ENCODE measurements at regions not wholly inside any gene's neighbourhood (a gene's known extent, or its start where the extent isn't known, plus 50 kb on each side); places are given as distances from the start of the nearest gene placed in this dataset.

GRCh38 chr6:138596591-138596990, 97.3 kb upstream of the NHSL1 start:
- Histone ChIP-seq H3K27ac (no peak overlapping the region), H3K4me3 (no peak overlapping the region)
- no peak for TF ChIP-seq CTCF (IDR thresholded peaks at IDR 0.05)
- DNase-seq (ENCODE audit: low spot score) = no peak

GRCh38 chr6:138597336-138597735, 98.0 kb upstream of the NHSL1 start:
- no peak for TF ChIP-seq CTCF (IDR thresholded peaks at IDR 0.05)
- Histone ChIP-seq H3K4me3 (no peak overlapping the region), H3K27ac (no peak overlapping the region)
- DNase-seq (ENCODE audit: low spot score) = no peak

GRCh38 chr6:138598562-138599173, 99.4 kb upstream of the NHSL1 start:
- no peak for TF ChIP-seq CTCF (IDR thresholded peaks at IDR 0.05)
- no peak overlapping the region for H3K27ac ChIP-seq
- no peak for DNase-seq (ENCODE audit: low spot score)
- H3K4me3 ChIP-seq = no peak overlapping the region

- no peak for TF ChIP-seq CTCF (IDR thresholded peaks at IDR 0.05)
- DNase-seq (ENCODE audit: low spot score) = no peak
- Histone ChIP-seq H3K4me3 (no peak overlapping the region), H3K27ac (no peak overlapping the region)
Measured at GRCh38 chr6:138600261-138600660, 101.0 kb upstream of the NHSL1 start.

- TF ChIP-seq CTCF (IDR thresholded peaks at IDR 0.05) = no peak
- no peak for DNase-seq (ENCODE audit: low spot score)
Measured at GRCh38 chr6:138600726-138601125, 101.4 kb upstream of the NHSL1 start.

GRCh38 chr6:138601128-138601527, 101.8 kb upstream of the NHSL1 start:
- Histone ChIP-seq H3K4me3 (no peak overlapping the region), H3K27ac (no peak overlapping the region)
- TF ChIP-seq CTCF (IDR thresholded peaks at IDR 0.05) = no peak
- no peak for DNase-seq (ENCODE audit: low spot score)

More at GRCh38 chr6:138600726-138601125, 101.4 kb upstream of the NHSL1 start:
- H3K27ac ChIP-seq = no peak overlapping the region
- H3K4me3 ChIP-seq = no peak overlapping the region

- TF ChIP-seq CTCF (IDR thresholded peaks at IDR 0.05) = no peak
- no peak for DNase-seq (ENCODE audit: low spot score)
- H3K27ac ChIP-seq = no peak overlapping the region
- no peak overlapping the region for H3K4me3 ChIP-seq
Measured at GRCh38 chr6:138605958-138606357, 106.7 kb upstream of the NHSL1 start.
